ENCODE measurements at regions not wholly inside any gene's neighbourhood (a gene's known extent, or its start where the extent isn't known, plus 50 kb on each side); places are given as distances from the start of the nearest gene placed in this dataset.

DNA sequence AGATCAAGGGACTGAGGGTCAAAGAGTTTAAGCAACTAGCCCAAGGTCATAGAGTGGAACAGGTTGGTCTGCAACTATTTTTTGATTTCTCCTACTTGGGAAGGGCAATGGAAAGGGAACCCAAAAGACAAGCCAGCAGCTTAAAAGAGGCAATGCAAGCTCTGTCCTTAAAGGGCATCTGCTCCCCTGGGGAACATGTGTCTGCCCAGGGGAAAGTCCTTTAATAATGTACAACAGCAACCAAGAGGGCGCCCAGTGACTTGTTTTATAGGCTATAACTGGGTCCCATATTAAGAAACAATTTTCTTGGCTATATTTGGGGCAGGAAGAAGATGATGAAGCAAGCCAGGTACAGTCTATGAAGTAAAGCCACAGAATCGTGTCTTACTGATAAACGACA lies 54.7 kb upstream of the RBM47 start:
- no peak overlapping the region for H3K4me3 ChIP-seq
- no peaks in the 10 kb centered on the region for H3F3A ChIP-seq (replicated peaks; ENCODE audit: low read depth)
- no peak overlapping the region for H2AFZ ChIP-seq
- DNase-seq (ENCODE audit: low spot score) = no peak
- no peaks in the 10 kb centered on the region; the same call in 1 of the 3 replicates for H3K4me1 Mint-ChIP-seq
- no peak overlapping the region for H3K4me2 ChIP-seq
- H3K36me3 Mint-ChIP-seq (ENCODE audit: low read depth) = no peaks in the 10 kb centered on the region
- H3K4me3 Mint-ChIP-seq = no peak overlapping the region
- ATAC-seq = no peak
- peaks cover 2% of the 10 kb centered on the region for H3K27me3 Mint-ChIP-seq (ENCODE audit: insufficient read depth, low read depth, poor library complexity)
- H3K27ac Mint-ChIP-seq = no peak overlapping the region
- no peaks in the 10 kb centered on the region for H3K36me3 ChIP-seq (ENCODE audit: insufficient read depth)
- no peaks in the 10 kb centered on the region for H4K20me1 ChIP-seq (replicated peaks; ENCODE audit: insufficient read depth)
- H3K4me1 ChIP-seq (ENCODE audit: insufficient read depth) = no peaks in the 10 kb centered on the region
- TF ChIP-seq EZH2phosphoT487 (IDR thresholded peaks at IDR 0.05; ENCODE audit: unreplicated experiment) (no peak), POLR2AphosphoS5 (IDR thresholded peaks at IDR 0.05; ENCODE audit: low read depth) (no peak), ZNF331 (CRISPR knock-in tag; IDR thresholded peaks at IDR 0.05; ENCODE audit: low read depth) (no peak), NANOG (IDR thresholded peaks at IDR 0.05; ENCODE audit: borderline replicate concordance) (no peak), ZNF114 (CRISPR knock-in tag; IDR thresholded peaks at IDR 0.05) (no peak)
- TF ChIP-seq, protein P1, sequence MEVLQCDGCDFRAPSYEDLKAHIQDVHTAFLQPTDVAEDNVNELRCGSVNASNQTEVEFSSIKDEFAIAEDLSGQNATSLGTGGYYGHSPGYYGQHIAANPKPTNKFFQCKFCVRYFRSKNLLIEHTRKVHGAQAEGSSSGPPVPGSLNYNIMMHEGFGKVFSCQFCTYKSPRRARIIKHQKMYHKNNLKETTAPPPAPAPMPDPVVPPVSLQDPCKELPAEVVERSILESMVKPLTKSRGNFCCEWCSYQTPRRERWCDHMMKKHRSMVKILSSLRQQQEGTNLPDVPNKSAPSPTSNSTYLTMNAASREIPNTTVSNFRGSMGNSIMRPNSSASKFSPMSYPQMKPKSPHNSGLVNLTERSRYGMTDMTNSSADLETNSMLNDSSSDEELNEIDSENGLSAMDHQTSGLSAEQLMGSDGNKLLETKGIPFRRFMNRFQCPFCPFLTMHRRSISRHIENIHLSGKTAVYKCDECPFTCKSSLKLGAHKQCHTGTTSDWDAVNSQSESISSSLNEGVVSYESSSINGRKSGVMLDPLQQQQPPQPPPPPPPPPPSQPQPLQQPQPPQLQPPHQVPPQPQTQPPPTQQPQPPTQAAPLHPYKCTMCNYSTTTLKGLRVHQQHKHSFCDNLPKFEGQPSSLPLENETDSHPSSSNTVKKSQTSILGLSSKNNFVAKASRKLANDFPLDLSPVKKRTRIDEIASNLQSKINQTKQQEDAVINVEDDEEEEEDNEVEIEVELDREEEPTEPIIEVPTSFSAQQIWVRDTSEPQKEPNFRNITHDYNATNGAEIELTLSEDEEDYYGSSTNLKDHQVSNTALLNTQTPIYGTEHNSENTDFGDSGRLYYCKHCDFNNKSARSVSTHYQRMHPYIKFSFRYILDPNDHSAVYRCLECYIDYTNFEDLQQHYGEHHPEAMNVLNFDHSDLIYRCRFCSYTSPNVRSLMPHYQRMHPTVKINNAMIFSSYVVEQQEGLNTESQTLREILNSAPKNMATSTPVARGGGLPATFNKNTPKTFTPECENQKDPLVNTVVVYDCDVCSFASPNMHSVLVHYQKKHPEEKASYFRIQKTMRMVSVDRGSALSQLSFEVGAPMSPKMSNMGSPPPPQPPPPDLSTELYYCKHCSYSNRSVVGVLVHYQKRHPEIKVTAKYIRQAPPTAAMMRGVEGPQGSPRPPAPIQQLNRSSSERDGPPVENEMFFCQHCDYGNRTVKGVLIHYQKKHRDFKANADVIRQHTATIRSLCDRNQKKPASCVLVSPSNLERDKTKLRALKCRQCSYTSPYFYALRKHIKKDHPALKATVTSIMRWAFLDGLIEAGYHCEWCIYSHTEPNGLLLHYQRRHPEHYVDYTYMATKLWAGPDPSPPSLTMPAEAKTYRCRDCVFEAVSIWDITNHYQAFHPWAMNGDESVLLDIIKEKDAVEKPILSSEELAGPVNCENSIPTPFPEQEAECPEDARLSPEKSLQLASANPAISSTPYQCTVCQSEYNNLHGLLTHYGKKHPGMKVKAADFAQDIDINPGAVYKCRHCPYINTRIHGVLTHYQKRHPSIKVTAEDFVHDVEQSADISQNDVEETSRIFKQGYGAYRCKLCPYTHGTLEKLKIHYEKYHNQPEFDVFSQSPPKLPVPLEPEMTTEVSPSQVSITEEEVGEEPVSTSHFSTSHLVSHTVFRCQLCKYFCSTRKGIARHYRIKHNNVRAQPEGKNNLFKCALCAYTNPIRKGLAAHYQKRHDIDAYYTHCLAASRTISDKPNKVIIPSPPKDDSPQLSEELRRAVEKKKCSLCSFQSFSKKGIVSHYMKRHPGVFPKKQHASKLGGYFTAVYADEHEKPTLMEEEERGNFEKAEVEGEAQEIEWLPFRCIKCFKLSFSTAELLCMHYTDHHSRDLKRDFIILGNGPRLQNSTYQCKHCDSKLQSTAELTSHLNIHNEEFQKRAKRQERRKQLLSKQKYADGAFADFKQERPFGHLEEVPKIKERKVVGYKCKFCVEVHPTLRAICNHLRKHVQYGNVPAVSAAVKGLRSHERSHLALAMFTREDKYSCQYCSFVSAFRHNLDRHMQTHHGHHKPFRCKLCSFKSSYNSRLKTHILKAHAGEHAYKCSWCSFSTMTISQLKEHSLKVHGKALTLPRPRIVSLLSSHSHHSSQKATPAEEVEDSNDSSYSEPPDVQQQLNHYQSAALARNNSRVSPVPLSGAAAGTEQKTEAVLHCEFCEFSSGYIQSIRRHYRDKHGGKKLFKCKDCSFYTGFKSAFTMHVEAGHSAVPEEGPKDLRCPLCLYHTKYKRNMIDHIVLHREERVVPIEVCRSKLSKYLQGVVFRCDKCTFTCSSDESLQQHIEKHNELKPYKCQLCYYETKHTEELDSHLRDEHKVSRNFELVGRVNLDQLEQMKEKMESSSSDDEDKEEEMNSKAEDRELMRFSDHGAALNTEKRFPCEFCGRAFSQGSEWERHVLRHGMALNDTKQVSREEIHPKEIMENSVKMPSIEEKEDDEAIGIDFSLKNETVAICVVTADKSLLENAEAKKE (CRISPR knock-in tag; IDR thresholded peaks at IDR 0.05) = no peak
- no peak overlapping the region for H3K27ac ChIP-seq (ENCODE audit: low read depth)
- H3K9me3 Mint-ChIP-seq = no peaks in the 10 kb centered on the region
- no peaks in the 10 kb centered on the region for H3K79me2 ChIP-seq (replicated peaks; ENCODE audit: insufficient read depth)
- H3K9me2 ChIP-seq (ENCODE audit: insufficient read depth) = no peaks in the 10 kb centered on the region
- no peaks in the 10 kb centered on the region for H3K27me3 ChIP-seq (ENCODE audit: insufficient read depth)

- no peak for TF ChIP-seq CREB1 (CRISPR knock-in tag; IDR thresholded peaks at IDR 0.05; ENCODE audit: low read depth)
- TF ChIP-seq POLR2AphosphoS5 (IDR thresholded peaks at IDR 0.05; ENCODE audit: low read depth) = no peak
- no peak for TF ChIP-seq STAT1 (IDR thresholded peaks at IDR 0.05; ENCODE audit: unreplicated experiment)
- no peak for TF ChIP-seq ZNF114 (CRISPR knock-in tag; IDR thresholded peaks at IDR 0.05)
- TF ChIP-seq EZH2phosphoT487 (IDR thresholded peaks at IDR 0.05; ENCODE audit: unreplicated experiment) = no peak
- H3K4me2 ChIP-seq = no peak overlapping the region
- Mint-ChIP-seq H3K4me1 (peaks cover 2% of the 10 kb centered on the region; the same call in 2 of the 3 replicates), H3K27me3 (ENCODE audit: insufficient read depth, low read depth, poor library complexity) (peaks cover 2% of the 10 kb centered on the region), H3K4me3 (no peak overlapping the region), H3K9me3 (no peaks in the 10 kb centered on the region), H3K27ac (no peak overlapping the region), H3K36me3 (ENCODE audit: low read depth) (no peaks in the 10 kb centered on the region)
- H3K79me2 ChIP-seq (replicated peaks; ENCODE audit: insufficient read depth) = no peaks in the 10 kb centered on the region
- no peak overlapping the region for H2AFZ ChIP-seq
- H3K9me2 ChIP-seq (ENCODE audit: insufficient read depth) = no peaks in the 10 kb centered on the region
- H3K36me3 ChIP-seq (ENCODE audit: insufficient read depth) = no peaks in the 10 kb centered on the region
- ATAC-seq (no peak), DNase-seq (ENCODE audit: low spot score) (no peak)
- no peaks in the 10 kb centered on the region for H3F3A ChIP-seq (replicated peaks; ENCODE audit: low read depth)
- no peak overlapping the region for H3K4me3 ChIP-seq
- H3K27ac ChIP-seq (ENCODE audit: low read depth) = no peak overlapping the region
- no peaks in the 10 kb centered on the region for H3K4me1 ChIP-seq (ENCODE audit: insufficient read depth)
- no peaks in the 10 kb centered on the region for H3K27me3 ChIP-seq (ENCODE audit: insufficient read depth)
- no peaks in the 10 kb centered on the region for H4K20me1 ChIP-seq (replicated peaks; ENCODE audit: insufficient read depth)
These were observed 55.6 kb upstream of the RBM47 start for GRCh38 chr4:40685300-40685699.
